ENCODE measurements at regions not wholly inside any gene's neighbourhood (a gene's known extent, or its start where the extent isn't known, plus 50 kb on each side); places are given as distances from the start of the nearest gene placed in this dataset.

GRCh38 chr9:31355965-31356364 lies 1028.5 kb upstream of the ACO1 start:
- in situ Hi-C loops (cut with MboI): no loop called here
- Histone ChIP-seq H3K36me3 (ENCODE audit: control insufficient read depth in 2 of 2, insufficient read depth in 2 of 2, low read length in 1 of 2) (no peaks in the 10 kb centered on the region), H3K9me3 (replicated peaks; ENCODE audit: control insufficient read depth, insufficient read depth, low read length) (no peaks in the 10 kb centered on the region), H4K20me1 (ENCODE audit: control insufficient read depth, insufficient read depth) (no peaks in the 10 kb centered on the region), H3K27me3 (replicated peaks in 1 of 2; ENCODE audit: control insufficient read depth in 2 of 2, insufficient read depth in 2 of 2, low read length in 1 of 2) (no peaks in the 10 kb centered on the region), H3K4me2 (ENCODE audit: control insufficient read depth, insufficient read depth) (no peak overlapping the region), H3K4me3 (no peak overlapping the region), H3K27ac (ENCODE audit: control insufficient read depth, insufficient read depth) (no peak overlapping the region), H3K9ac (ENCODE audit: control insufficient read depth, insufficient read depth, low read length) (no peak overlapping the region), H3K4me1 (ENCODE audit: control insufficient read depth, insufficient read depth, low read length) (no peaks in the 10 kb centered on the region), H2AFZ (ENCODE audit: control insufficient read depth, low read depth, low read length) (no peak overlapping the region), H3K79me2 (ENCODE audit: control insufficient read depth, insufficient read depth, low read length) (no peaks in the 10 kb centered on the region)
- no peak for TF ChIP-seq RELB (IDR thresholded peaks at IDR 0.05; ENCODE audit: low read depth)
- TF ChIP-seq TBL1XR1 (IDR thresholded peaks at IDR 0.05; ENCODE audit: low read depth, low read length): no peak
- no peak for TF ChIP-seq FOS (IDR thresholded peaks at IDR 0.05; ENCODE audit: borderline replicate concordance, extremely low read depth, insufficient read length)
- TF ChIP-seq PAX8 (IDR thresholded peaks at IDR 0.05): no peak
- TF ChIP-seq PBX3 (IDR thresholded peaks at IDR 0.05; ENCODE audit: insufficient replicate concordance, low read depth, low read length): no peak
- TF ChIP-seq STAT1 (conservative IDR thresholded peaks at IDR 0.05): no peak
- no peak for TF ChIP-seq NFYB (IDR thresholded peaks at IDR 0.05; ENCODE audit: insufficient read depth, low read depth, low read length)
- TF ChIP-seq USF1 (IDR thresholded peaks at IDR 0.05; ENCODE audit: borderline replicate concordance, extremely low read length, insufficient read depth, low read depth, low read length): no peak
- TF ChIP-seq TCF3 (IDR thresholded peaks at IDR 0.05; ENCODE audit: borderline replicate concordance, insufficient read depth, low read depth, low read length): no peak
- TF ChIP-seq ESRRA (IDR thresholded peaks at IDR 0.05; ENCODE audit: low read length): no peak
- TF ChIP-seq E2F8 (IDR thresholded peaks at IDR 0.05; ENCODE audit: low read depth, partially characterized antibody): no peak
- no peak for TF ChIP-seq NR2F1 (conservative IDR thresholded peaks at IDR 0.05)
- TF ChIP-seq MYC (IDR thresholded peaks at IDR 0.05; ENCODE audit: insufficient read depth, insufficient read length, insufficient replicate concordance, low read length, severe bottlenecking): no peak
- no peak for TF ChIP-seq NR2C2 (IDR thresholded peaks at IDR 0.05; ENCODE audit: borderline replicate concordance, control insufficient read depth, insufficient read length, low read depth)
- no peak for TF ChIP-seq HSF1 (IDR thresholded peaks at IDR 0.05; ENCODE audit: low read depth, low read length)
- TF ChIP-seq LARP7 (IDR thresholded peaks at IDR 0.05): no peak
- no peak for TF ChIP-seq BACH1 (IDR thresholded peaks at IDR 0.05; ENCODE audit: borderline replicate concordance)
- FAIRE-seq (no peak), ATAC-seq (no peak), DNase-seq (ENCODE audit: low read depth, low spot score) (no peak)
- BruUV-seq (replicated peaks): no TSS peak
- RAD21 ChIA-PET (ENCODE audit: unreplicated experiment): no interaction called here
- SMC1A ChIA-PET (ENCODE audit: uncharacterized antibody, unreplicated experiment): no interaction called here
- intact Hi-C loops (cut with micrococcal nuclease; ENCODE audit: unreplicated experiment): no loop called here
- CTCF ChIA-PET: no interaction called here
- POLR2A ChIA-PET: no interaction called here
